ENCODE measurements at regions not wholly inside any gene's neighbourhood (a gene's known extent, or its start where the extent isn't known, plus 50 kb on each side); places are given as distances from the start of the nearest gene placed in this dataset.

GRCh38 chr2:6495466-6495865 is 370.2 kb downstream of the CMPK2 start:
- TF ChIP-seq PPARA (CRISPR knock-in tag; IDR thresholded peaks at IDR 0.05; ENCODE audit: borderline replicate concordance) (no peak), TOX (CRISPR knock-in tag; IDR thresholded peaks at IDR 0.05; ENCODE audit: borderline replicate concordance) (no peak), BACH2 (CRISPR knock-in tag; IDR thresholded peaks at IDR 0.05; ENCODE audit: borderline replicate concordance) (no peak), OSR1 (CRISPR knock-in tag; IDR thresholded peaks at IDR 0.05) (no peak), CSDC2 (CRISPR knock-in tag; IDR thresholded peaks at IDR 0.05) (no peak), ARNTL (CRISPR knock-in tag; IDR thresholded peaks at IDR 0.05; ENCODE audit: borderline replicate concordance, low read depth) (no peak), ZFP30 (CRISPR knock-in tag; IDR thresholded peaks at IDR 0.05) (no peak), RARB (CRISPR knock-in tag; IDR thresholded peaks at IDR 0.05) (no peak), SNAI2 (CRISPR knock-in tag; IDR thresholded peaks at IDR 0.05) (no peak), TCF4 (CRISPR knock-in tag; IDR thresholded peaks at IDR 0.05; ENCODE audit: borderline replicate concordance) (no peak), ZNF565 (CRISPR knock-in tag; conservative IDR thresholded peaks at IDR 0.05; ENCODE audit: low read depth) (no peak), PATZ1 (CRISPR knock-in tag; IDR thresholded peaks at IDR 0.05; ENCODE audit: borderline replicate concordance) (no peak)

Data from SK-N-SH treated with all-trans-retinoic acid at 6 μM for 48 hours (cell line).